SU-DHL-6 (cell line): ENCODE measurements at regions not wholly inside any gene's neighbourhood (a gene's known extent, or its start where the extent isn't known, plus 50 kb on each side); places are given as distances from the start of the nearest gene placed in this dataset.

ENCODE experiments used
- H2AFZ ChIP-seq: fragments of 200-600 bp; sonication (generic); 2 replicates; pipeline ENCODE4 v1.6.1; 2014; ENCODE audit warnings: low read depth, mild to moderate bottlenecking, moderate library complexity, mixed read lengths, antibody characterized with exemption, low read length; ENCODE audit not compliant: severe bottlenecking
- H3F3A ChIP-seq: fragments of 200-600 bp; shearing (Covaris generic); 2 replicates; pipeline ENCODE4 v1.6.0; 2016; ENCODE audit warnings: antibody characterized with exemption, mild to moderate bottlenecking; ENCODE audit not compliant: insufficient read depth
- H3K27ac ChIP-seq: fragments of 200-600 bp; sonication (generic); 2 replicates; pipeline ENCODE4 v1.5.1; 2016; ENCODE audit warnings: low read depth, mild to moderate bottlenecking, low read length, moderate library complexity, mixed read lengths
- H3K27me3 ChIP-seq: fragments of 200-600 bp; sonication (generic), shearing (Covaris generic); 2 replicates; pipeline ENCODE4 v1.6.0; 2014; ENCODE audit warnings: mild to moderate bottlenecking, low read length
- H3K36me3 ChIP-seq: fragments of 200-600 bp; sonication (generic); 2 replicates; pipeline ENCODE4 v1.6.1; 2014; ENCODE audit warnings: mild to moderate bottlenecking, low read length, mixed read lengths
- H3K4me2 ChIP-seq: fragments of 300-600, 200-600 bp; shearing (Covaris generic), sonication (generic); 2 replicates; pipeline ENCODE4 v1.6.0; 2014; ENCODE audit warnings: low read length, low read depth, mild to moderate bottlenecking; ENCODE audit not compliant: poor library complexity, severe bottlenecking
- H3K4me3 ChIP-seq: fragments of 200-600 bp; sonication (generic); 2 replicates; pipeline ENCODE4 v1.5.1; 2014; ENCODE audit warnings: antibody characterized with exemption, low read length, mild to moderate bottlenecking, mixed read lengths; ENCODE audit not compliant: insufficient read depth, poor library complexity, severe bottlenecking
- H3K79me2 ChIP-seq: fragments of 200-600 bp; sonication (generic); 2 replicates; pipeline ENCODE4 v1.6.1; 2014; ENCODE audit warnings: mild to moderate bottlenecking, low read length, moderate library complexity; ENCODE audit not compliant: insufficient read depth
- H3K9ac ChIP-seq: fragments of 200-600 bp; sonication (generic); 2 replicates; pipeline ENCODE4 v1.7.0; 2014; ENCODE audit warnings: mild to moderate bottlenecking, low read length
- H3K9me2 ChIP-seq: fragments of 200-600 bp; sonication (generic); replicated peaks from 2 replicates; pipeline ENCODE4 v1.6.1; 2014; ENCODE audit warnings: low read length; ENCODE audit not compliant: insufficient read depth
- H3K9me3 ChIP-seq: fragments of 200-600 bp; sonication (generic); 2 replicates; pipeline ENCODE4 v1.6.1; 2014; ENCODE audit warnings: low read length, mixed read lengths; ENCODE audit not compliant: insufficient read depth
- H4K20me1 ChIP-seq: fragments of 200-600 bp; sonication (generic); 2 replicates; pipeline ENCODE4 v1.6.1; 2014; ENCODE audit warnings: low read depth, mild to moderate bottlenecking, antibody characterized with exemption, low read length, moderate library complexity, mixed read lengths
- EZH2phosphoT487 ChIP-seq: fragments of 200-600 bp; sonication (generic), shearing (Covaris generic); conservative IDR thresholded peaks from 2 replicates; pipeline ENCODE4 v1.6.1; 2018; ENCODE audit warnings: mild to moderate bottlenecking, antibody characterized with exemption, low read length, moderate library complexity, mixed read lengths
- TF ChIP-seq, protein P1 (sequence below): fragments of 200-600 bp; sonication (generic); IDR thresholded peaks from one replicate; pipeline ENCODE4 v1.5.1; 2017; ENCODE audit warnings: antibody characterized with exemption, mild to moderate bottlenecking, low read length, moderate library complexity; ENCODE audit not compliant: insufficient read depth, poor library complexity, severe bottlenecking

DNA sequence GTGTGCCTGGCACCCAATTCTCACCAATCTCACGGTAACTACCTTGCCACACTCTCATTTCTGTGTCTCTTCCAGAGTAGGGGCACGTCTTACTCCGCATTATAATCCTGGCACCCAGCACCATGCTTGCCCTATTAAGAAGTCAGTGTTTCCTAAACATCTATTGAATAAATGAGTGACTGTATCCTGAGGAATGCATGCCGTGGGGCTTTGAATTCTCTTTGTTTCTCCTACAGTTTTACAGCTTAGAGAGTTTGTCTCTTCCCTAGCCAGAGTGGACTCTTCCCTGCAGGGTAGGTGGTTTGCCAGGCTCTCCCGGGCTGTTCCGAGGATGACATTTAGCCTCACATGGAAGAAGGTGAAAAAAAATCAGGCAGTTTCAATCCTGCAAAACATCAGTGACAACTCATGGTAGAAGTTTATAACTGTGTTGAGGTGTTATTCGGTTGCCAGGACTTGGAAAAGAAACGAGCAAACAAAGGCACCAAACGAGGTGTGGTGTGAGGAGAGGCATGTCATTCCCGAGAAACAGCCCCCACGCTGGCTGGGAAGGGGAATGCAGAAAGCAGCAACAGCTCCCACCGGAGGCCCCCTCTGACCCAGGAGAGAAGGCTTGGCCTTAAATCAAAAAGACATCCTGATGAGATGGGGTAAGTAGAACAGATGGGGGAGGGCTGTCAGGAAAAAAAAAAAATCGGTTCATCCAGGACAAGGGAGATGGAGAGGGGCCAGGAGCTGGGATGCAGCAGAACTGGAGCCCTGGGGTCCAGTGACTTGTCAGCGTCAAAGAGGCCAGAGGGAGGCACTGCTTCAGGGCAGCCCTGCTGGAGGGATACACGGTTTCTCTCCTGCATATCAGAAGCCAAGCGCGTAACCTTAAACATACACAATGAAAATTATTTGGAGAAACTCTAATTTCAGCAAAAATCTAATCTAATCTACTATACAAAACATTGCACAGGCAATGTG is 168.4 kb upstream of the ARRDC4 start:
- Histone ChIP-seq H3K9me2 (no peaks in the 10 kb centered on the region), H3K4me2 (no peak overlapping the region), H3K4me3 (no peak overlapping the region), H3K79me2 (no peaks in the 10 kb centered on the region), H3K9me3 (no peaks in the 10 kb centered on the region), H4K20me1 (no peaks in the 10 kb centered on the region), H3K36me3 (no peaks in the 10 kb centered on the region), H3K27me3 (no peaks in the 10 kb centered on the region), H3K9ac (no peak overlapping the region), H2AFZ (no peak overlapping the region), H3K27ac (no peak overlapping the region), H3F3A (no peaks in the 10 kb centered on the region)
- TF ChIP-seq EZH2phosphoT487 = no peak
- TF ChIP-seq, protein P1, sequence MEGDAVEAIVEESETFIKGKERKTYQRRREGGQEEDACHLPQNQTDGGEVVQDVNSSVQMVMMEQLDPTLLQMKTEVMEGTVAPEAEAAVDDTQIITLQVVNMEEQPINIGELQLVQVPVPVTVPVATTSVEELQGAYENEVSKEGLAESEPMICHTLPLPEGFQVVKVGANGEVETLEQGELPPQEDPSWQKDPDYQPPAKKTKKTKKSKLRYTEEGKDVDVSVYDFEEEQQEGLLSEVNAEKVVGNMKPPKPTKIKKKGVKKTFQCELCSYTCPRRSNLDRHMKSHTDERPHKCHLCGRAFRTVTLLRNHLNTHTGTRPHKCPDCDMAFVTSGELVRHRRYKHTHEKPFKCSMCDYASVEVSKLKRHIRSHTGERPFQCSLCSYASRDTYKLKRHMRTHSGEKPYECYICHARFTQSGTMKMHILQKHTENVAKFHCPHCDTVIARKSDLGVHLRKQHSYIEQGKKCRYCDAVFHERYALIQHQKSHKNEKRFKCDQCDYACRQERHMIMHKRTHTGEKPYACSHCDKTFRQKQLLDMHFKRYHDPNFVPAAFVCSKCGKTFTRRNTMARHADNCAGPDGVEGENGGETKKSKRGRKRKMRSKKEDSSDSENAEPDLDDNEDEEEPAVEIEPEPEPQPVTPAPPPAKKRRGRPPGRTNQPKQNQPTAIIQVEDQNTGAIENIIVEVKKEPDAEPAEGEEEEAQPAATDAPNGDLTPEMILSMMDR = no peak

DNA sequence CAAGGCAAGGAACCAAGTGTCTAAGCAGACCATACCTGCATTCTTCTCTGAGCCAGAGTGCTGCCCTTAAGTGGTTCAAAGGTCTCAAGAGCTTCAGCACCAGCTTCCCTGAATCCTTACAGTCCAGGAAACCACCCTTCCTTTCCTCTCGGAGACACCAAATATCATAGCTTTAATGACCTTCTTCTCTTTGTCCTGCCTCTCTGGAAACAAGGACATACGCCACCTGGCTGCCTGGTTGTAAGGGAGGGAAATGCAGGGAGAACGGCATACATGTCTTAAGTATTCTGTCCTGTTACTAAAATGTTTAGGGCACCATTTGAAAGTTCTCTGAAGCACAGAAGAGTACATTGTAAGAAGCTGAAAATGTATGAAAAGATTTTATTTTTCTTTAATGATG is 155.6 kb upstream of the ARRDC4 start:
- Histone ChIP-seq H3K79me2 (no peaks in the 10 kb centered on the region), H3K9me3 (no peaks in the 10 kb centered on the region), H3F3A (no peaks in the 10 kb centered on the region), H3K36me3 (no peaks in the 10 kb centered on the region), H3K27ac (no peak overlapping the region), H3K9ac (no peak overlapping the region), H3K27me3 (no peaks in the 10 kb centered on the region), H3K4me3 (no peak overlapping the region), H3K4me2 (no peak overlapping the region), H2AFZ (no peak overlapping the region), H3K9me2 (no peaks in the 10 kb centered on the region), H4K20me1 (no peaks in the 10 kb centered on the region)
- TF ChIP-seq, protein P1 = no peak
- no peak for TF ChIP-seq EZH2phosphoT487

DNA sequence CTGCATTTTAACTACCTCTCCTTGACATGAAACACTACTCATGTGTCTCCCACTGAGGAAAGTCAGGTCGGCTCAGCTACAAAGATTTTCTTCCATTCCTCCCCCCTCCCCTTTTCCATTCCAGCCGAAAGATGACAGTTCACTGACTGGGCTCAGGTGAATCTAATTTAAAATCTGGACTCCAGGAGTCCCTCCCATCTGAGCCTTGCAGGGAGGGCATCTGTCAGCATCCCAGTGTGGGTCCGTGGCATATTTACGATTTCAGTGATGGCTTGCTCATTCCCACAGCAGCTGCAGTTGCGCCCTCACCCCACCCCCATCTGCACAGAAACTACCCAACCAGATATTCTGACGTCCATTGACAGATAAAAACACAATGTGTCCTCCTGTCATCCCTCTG is 153.7 kb upstream of the ARRDC4 start:
- Histone ChIP-seq H2AFZ (no peak overlapping the region), H3K9ac (no peak overlapping the region), H4K20me1 (no peaks in the 10 kb centered on the region), H3K27ac (no peak overlapping the region), H3K79me2 (no peaks in the 10 kb centered on the region), H3K9me2 (no peaks in the 10 kb centered on the region), H3K4me3 (no peak overlapping the region), H3F3A (no peaks in the 10 kb centered on the region), H3K9me3 (no peaks in the 10 kb centered on the region), H3K36me3 (no peaks in the 10 kb centered on the region), H3K4me2 (no peak overlapping the region), H3K27me3 (no peaks in the 10 kb centered on the region)
- TF ChIP-seq EZH2phosphoT487 = no peak
- TF ChIP-seq, protein P1 = no peak
